ENCODE measurements at regions not wholly inside any gene's neighbourhood (a gene's known extent, or its start where the extent isn't known, plus 50 kb on each side); places are given as distances from the start of the nearest gene placed in this dataset.

DNA sequence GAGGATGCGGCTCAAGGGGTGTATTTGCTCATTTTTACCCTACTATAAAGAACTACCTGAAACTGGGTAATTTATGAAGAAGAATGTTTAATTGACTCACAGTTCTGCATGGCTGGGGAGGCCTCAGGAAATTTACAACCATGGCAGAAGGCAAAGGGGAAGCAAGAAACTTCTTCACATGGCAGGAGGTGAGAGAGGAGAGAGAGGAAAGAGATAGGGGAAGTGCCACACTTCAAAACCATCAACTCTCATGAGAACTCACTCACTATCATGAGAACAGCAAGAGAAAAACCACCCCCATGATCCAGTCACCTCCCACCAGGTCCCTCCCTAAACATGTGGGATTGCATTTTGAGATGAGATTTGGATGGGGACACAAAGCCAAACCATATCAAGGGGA is 192.7 kb downstream of the DIPK2A start:
- TF ChIP-seq, protein P1, sequence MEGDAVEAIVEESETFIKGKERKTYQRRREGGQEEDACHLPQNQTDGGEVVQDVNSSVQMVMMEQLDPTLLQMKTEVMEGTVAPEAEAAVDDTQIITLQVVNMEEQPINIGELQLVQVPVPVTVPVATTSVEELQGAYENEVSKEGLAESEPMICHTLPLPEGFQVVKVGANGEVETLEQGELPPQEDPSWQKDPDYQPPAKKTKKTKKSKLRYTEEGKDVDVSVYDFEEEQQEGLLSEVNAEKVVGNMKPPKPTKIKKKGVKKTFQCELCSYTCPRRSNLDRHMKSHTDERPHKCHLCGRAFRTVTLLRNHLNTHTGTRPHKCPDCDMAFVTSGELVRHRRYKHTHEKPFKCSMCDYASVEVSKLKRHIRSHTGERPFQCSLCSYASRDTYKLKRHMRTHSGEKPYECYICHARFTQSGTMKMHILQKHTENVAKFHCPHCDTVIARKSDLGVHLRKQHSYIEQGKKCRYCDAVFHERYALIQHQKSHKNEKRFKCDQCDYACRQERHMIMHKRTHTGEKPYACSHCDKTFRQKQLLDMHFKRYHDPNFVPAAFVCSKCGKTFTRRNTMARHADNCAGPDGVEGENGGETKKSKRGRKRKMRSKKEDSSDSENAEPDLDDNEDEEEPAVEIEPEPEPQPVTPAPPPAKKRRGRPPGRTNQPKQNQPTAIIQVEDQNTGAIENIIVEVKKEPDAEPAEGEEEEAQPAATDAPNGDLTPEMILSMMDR (IDR thresholded peaks at IDR 0.05): no peak
- no peak for TF ChIP-seq POLR2A (IDR thresholded peaks at IDR 0.05)

Measured in lower leg skin (tissue), 3 donors.